ENCODE measurements at regions not wholly inside any gene's neighbourhood (a gene's known extent, or its start where the extent isn't known, plus 50 kb on each side); places are given as distances from the start of the nearest gene placed in this dataset.

DNA sequence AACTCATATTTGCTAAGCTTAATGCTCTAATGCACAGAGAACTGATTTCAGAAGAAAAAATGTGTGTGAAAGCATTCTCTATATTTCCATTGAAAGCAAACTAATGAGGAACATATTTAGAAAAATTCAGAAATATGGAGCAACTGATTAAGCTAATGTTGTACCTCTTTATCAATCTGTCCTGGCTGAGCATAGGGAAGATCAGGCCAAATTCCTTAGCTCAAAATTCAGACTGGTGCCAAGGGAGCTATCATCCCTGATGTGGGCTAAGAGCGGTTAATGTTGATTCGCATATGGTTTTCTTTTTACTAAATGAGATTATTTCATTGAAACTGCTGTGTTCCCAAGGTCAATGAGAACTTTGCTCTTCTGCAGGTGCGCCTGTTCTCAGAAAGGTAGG is 93.9 kb upstream of the HS3ST5 start:
- DNase-seq (ENCODE audit: low read depth, low spot score) = no peak

DNA sequence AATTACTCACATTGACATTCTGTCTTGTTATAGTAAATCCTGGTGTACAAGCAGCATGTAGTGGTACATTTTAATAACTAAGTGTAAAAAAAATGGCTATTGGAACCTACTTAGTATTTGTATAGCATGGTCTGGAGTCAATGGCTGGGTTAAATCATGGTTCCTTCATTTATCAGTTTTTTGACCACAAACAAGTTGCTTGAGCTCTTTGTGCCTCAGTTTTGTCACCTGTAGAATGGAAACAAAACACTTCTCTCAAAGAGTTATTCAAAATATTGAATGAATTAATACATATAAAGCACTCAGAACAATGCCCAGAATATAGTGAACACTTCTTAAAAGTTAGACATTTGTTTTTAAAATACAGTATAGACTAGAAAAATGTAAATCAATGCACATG is 93.2 kb upstream of the HS3ST5 start:
- DNase-seq (ENCODE audit: low read depth, low spot score) = no peak

DNA sequence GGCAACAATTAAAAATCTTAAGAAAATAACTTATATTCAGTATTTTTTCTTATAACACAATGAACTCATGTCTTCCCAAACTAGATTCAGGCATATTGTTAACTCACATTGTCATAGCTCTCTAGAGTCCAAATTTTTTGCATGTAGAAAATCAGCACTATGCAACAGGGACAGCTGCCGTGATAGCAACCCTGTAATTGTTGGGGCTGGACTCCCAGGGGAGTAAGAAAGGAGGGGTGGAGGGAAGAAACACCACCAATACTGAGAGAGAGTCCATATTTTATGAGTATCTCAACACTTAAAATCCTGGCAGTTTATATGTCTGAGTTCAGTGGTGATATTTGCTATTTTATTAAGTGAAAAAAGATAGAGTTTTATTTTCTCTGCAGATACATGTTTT is 89.6 kb upstream of the HS3ST5 start:
- DNase-seq (ENCODE audit: low read depth, low spot score) = no peak

DNA sequence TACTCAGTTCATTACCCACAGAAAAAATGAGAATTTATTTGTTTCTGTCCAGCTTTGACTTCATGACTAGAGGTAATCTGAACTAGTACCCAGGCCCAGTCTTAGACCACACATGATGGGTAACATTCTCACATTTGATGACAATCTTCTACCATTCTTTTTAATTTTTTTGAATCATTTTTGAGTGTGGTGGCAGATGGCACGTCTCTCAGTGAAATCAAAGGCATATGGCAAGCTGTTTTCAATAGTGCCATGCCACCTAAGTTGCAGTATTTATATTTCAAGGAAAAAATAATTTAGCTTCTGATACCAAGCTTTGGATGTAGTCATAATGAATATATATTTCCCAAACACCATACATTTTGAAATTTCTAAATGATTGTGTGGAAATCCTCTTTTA is 88.8 kb upstream of the HS3ST5 start:
- DNase-seq (ENCODE audit: low read depth, low spot score) = no peak

DNA sequence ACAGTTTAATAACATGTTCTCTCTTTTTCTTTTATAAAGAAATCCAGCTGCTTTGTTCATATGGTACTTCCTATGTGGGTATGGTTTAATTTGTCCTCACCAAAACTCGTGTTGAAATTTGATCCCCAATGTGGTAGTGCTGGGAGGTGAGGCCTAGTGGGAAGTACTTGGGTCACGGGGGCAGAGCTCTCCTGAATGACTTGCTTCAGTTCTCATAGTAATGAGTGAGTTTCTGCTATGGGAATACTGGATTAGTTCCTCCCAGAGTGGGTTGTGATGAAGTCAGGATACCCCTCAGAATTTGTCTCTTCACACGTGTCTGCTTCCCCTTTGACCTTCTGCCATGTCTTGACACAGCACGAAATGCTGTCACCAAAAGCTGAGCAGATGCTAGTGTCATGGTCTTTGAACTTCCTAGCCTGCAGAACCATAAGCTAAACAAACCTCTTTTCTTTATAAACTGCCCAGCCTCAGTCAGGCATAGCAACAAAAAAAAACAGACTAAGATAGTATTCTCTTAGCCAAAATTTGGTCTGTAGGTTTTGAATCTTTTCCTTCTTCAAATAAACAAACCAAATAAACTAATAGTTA is 87.8 kb upstream of the HS3ST5 start:
- DNase-seq (ENCODE audit: low read depth, low spot score) = no peak

DNA sequence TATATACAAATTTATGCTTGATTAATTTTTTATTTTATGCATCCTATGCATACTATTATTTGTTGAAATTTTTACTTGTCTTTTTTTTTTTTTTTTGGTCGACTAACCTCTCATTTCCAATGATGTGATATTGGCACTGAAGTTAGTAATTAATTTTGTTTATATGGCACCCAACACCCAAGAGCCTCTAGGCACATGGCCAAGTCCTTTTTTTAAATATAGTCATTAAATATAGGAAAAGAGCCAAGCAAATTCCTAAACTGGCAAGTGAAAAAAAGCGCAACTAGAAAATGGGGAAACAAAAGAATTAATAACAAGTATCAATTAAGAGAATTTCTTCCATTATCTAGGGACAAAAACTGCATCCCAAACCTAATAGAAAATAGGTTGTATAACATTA is 85.5 kb upstream of the HS3ST5 start:
- no peak for DNase-seq (ENCODE audit: low read depth, low spot score)

DNA sequence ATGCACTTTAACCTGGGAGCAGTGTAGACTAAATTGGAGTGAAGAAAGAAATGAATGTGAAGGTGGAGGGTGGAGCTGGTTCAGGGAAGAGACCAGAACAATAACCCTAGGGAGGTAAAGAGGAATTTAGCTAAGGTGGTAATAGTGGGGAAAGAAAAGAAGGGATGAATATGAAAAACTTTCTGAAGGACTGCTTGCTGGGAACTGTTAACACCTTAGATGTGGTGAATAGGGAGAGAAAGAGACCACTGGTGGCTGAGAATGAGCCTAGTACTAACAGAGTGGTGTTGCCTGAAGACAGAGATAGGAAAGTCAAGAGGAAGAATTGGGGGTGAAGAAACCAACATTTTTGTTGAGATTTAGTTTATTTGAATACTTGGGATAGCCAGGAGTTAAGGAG is 78.4 kb upstream of the HS3ST5 start:
- no peak for DNase-seq (ENCODE audit: low read depth, low spot score)

DNA sequence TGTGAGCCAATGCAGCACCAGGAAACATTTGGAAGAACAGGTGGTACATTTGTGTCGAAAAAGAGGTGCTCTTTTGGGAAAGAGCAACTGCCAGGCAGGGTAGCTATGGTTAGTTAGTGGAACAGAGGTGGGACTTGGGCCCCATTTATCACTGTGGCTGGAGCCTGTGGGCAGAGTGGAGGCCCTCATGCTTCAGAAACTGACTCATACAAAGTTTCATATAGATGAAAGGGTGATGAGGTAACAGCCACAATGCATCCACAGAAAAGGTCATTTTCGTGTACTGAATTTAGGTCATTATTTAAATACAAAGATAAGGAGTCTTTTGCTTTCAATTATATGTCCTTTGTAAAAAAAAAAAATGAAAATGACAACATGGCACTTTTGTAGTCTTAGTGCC is 76.4 kb upstream of the HS3ST5 start:
- DNase-seq (ENCODE audit: low read depth, low spot score) = no peak

DNA sequence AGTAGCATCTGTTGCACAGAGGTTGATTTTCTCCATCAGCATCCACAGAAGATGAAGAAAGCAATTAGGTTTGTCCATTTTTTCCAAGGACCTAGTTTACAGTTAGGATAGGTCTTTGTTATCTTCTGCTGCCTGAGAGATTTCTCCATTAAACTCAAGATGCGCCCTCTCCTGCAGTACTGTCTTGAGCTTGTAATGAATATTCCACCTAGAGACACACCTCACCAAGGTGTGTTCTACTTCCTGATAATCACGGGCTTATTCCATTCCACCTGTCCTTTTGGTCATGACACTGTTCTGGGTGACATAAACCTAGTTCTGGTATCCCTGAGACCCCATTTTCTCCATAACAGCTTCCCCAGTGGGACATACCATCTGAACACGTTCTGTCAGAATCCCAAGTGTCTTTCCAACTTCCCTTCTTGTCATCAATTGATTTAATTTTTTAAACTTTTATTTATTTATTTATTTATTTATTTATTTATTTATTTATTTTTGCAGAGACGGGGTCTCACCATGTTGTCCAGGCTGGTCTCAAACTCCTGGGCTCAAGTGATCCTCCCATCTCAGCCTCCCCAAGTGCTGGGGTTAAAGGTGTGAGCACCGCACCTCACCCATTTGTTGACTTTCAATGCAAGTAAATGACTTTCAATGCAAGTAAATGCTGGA is 75.6 kb upstream of the HS3ST5 start:
- no peak for DNase-seq (ENCODE audit: low read depth, low spot score)

DNA sequence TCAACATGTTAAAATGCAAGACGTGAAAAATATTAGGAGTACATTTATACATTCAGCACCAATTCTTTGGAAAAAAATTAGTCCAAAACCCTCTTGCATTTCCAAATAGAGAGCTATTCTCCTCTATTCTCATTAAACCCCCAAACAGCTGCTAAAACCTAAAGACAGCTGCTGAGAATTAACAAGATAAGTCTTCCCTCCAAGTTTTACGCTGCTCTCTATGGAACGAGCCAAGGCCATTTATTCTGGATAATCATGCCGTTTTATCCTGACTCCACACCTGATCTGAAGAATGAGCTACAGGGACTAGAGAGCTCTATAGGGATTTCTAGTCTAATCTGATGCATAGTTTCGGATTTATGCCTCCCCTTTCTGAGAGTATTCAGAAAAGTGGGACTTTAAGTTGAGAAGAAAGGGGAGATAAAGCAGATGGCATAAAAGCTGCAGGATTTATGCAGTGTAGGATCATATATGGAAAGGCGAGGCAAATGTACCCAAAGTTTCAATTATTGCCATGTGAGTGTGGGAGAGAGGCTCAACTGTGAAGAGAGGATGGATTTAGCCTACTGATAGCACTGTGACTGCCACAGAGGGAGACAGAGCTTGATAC is 64.7 kb upstream of the HS3ST5 start:
- no peak for DNase-seq (ENCODE audit: low read depth, low spot score)

DNA sequence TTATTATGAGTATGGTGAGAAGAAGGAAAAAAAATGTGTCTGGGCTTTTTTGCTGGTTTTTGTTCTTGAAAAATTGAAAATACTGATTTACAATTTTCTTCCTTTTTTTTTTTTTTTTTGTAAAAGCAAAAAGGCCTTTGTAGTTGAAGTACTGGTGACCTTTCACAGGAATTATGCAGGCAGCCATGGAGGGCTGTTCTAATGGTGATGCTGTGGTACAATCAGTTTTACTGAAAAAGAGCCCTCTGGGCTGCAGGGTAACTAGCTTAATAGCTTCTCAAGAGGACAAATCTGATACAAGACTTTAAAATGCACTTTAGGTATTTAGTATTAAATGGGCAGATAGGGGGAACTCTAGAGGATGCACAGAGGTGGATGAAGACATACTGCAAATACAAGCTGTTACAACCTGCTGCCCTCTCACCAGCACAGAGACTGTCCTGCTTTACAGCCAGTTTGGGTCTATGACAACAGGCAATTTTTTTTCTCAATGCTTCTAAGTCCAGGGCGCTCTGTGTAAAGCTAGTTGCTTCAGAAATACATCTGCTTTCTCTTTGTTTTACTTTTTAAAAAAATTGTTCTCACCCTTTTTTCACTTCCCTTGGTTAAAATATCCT is 61.6 kb upstream of the HS3ST5 start:
- no peak for DNase-seq (ENCODE audit: low read depth, low spot score)

DNA sequence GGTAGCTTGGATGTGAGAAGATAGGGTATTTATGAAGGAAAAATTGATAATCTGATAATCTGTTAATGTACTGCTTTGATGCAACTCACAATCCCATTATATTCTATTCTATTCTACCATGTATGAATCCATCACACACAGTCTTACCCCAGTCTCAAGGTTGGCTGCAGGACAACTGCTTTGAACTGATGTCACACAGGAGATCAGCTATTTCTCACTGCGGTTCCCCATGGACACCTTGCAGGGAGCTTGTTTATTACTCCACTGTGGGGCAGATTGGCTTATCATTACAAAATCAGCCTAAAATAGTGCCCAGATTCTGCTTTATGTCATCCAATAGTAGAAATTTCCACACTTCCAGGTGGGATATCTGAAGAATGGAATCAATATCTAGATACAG is 61.0 kb upstream of the HS3ST5 start:
- DNase-seq (ENCODE audit: low read depth, low spot score) = no peak

DNA sequence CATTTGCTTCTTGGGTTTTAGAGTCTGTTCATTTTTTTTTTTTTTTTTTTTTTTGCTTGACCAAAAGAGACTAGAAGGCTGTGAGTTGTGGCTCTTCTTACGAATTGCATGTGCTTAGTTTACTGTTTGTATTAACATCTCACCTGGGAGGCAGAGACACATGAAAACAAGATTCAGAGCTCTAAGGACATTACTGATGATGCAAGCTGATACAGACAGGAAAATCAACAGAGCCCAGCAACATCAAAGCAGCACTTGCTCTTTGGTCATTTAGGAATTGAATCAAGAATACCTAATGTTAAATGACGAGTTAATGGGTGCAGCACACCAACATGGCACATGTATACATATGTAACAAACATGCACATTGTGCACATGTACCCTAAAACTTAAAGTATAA is 55.7 kb upstream of the HS3ST5 start:
- no peak for DNase-seq (ENCODE audit: low read depth, low spot score)

All from smooth muscle cell of the brain vasculature (primary cell).